ENCODE measurements at regions not wholly inside any gene's neighbourhood (a gene's known extent, or its start where the extent isn't known, plus 50 kb on each side); places are given as distances from the start of the nearest gene placed in this dataset.
"Not testable (repeated sequence)": the region's sequence is repeated elsewhere in the genome, so short reads cannot be mapped to it uniquely, and the experiment has no call there.

DNA sequence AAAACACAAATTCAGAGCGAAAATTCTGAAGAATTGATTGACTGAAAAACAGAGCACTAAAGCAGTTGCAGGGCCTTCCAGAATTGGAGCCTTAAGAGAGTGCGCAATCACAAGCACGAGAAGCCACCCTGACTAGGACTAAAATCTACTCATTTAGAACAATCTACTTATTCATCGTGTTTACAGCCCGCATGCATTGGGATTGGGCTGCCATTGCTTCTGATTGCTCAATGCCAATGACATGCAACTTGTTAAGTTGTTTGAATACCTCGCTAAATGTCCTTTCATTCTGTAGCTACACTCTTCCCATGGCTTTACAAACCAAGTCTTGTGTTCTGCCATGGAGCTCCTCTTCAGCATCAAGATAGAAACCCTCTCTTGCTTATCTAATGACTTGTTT is 425.9 kb upstream of the POM121L12 start:
- H3K27me3 ChIP-seq: no peaks in the 10 kb centered on the region
- no peak for DNase-seq
- H3K36me3 ChIP-seq: no peaks in the 10 kb centered on the region
- TF ChIP-seq, protein P1, sequence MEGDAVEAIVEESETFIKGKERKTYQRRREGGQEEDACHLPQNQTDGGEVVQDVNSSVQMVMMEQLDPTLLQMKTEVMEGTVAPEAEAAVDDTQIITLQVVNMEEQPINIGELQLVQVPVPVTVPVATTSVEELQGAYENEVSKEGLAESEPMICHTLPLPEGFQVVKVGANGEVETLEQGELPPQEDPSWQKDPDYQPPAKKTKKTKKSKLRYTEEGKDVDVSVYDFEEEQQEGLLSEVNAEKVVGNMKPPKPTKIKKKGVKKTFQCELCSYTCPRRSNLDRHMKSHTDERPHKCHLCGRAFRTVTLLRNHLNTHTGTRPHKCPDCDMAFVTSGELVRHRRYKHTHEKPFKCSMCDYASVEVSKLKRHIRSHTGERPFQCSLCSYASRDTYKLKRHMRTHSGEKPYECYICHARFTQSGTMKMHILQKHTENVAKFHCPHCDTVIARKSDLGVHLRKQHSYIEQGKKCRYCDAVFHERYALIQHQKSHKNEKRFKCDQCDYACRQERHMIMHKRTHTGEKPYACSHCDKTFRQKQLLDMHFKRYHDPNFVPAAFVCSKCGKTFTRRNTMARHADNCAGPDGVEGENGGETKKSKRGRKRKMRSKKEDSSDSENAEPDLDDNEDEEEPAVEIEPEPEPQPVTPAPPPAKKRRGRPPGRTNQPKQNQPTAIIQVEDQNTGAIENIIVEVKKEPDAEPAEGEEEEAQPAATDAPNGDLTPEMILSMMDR (IDR thresholded peaks at IDR 0.05): no peak
- H3K9me3 ChIP-seq: no peaks in the 10 kb centered on the region
- intact Hi-C loops (cut with DNase I; ENCODE audit: low total_unique reads): no loop called here
- H3K4me3 ChIP-seq: no peak overlapping the region
- no peak overlapping the region for H3K27ac ChIP-seq
- no peaks in the 10 kb centered on the region for H3K4me1 ChIP-seq

GRCh38 chr7:52592698-52593097 is 442.7 kb upstream of the POM121L12 start:
- H3K27me3 ChIP-seq: no peaks in the 10 kb centered on the region
- H3K4me3 ChIP-seq: no peak overlapping the region
- no peaks in the 10 kb centered on the region for H3K36me3 ChIP-seq
- no peak for DNase-seq
- H3K4me1 ChIP-seq: no peaks in the 10 kb centered on the region
- H3K27ac ChIP-seq: no peak overlapping the region
- no peaks in the 10 kb centered on the region for H3K9me3 ChIP-seq
- TF ChIP-seq, protein P1 (IDR thresholded peaks at IDR 0.05): no peak
- intact Hi-C loops (cut with DNase I; ENCODE audit: low total_unique reads): no loop called here

DNA sequence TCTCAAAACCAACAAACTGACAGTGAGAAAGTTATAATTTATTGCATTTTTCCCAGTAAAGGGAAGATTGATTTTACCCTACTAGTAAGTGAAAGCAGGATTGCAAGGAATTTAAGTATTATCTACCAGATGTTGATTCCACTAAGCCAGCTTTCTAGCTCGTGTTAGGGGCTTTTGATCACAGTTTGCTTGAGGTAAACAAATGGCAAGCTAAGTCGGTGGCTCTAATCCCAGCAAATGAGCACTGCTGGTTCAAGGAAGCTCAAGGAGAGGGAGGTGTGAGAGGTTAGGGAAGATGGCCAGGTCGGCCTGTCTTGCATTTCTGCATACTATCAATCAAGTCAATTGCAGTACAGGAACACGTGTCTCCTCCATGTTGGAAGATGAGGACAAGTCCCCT is 448.7 kb upstream of the POM121L12 start:
- no peak for DNase-seq
- no peaks in the 10 kb centered on the region for H3K36me3 ChIP-seq
- TF ChIP-seq, protein P1 (IDR thresholded peaks at IDR 0.05): no peak
- intact Hi-C loops (cut with DNase I; ENCODE audit: low total_unique reads): no loop called here
- no peaks in the 10 kb centered on the region for H3K4me1 ChIP-seq
- no peaks in the 10 kb centered on the region for H3K9me3 ChIP-seq
- no peak overlapping the region for H3K4me3 ChIP-seq
- no peak overlapping the region for H3K27ac ChIP-seq
- no peaks in the 10 kb centered on the region for H3K27me3 ChIP-seq

DNA sequence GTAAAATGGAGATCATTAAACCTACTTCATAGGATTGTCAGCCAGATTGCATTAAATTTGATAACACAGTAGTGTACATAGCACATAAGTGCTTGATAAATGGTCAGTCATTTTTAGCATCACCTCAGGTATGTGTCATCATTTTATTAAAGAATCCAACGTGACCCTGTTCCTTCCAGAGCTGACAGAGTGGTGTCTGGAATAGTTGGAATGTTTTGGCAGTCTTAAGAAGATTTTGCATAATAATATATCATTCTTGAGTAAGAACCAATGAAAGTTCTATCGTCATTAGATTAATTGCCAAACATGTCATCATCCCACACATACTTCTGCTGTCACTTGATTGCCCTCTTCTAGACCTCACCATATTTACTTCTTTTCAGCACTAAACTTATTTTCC is 451.4 kb upstream of the POM121L12 start:
- no peak for DNase-seq
- H3K4me3 ChIP-seq: no peak overlapping the region
- no peaks in the 10 kb centered on the region for H3K4me1 ChIP-seq
- no peak overlapping the region for H3K27ac ChIP-seq
- TF ChIP-seq, protein P1 (IDR thresholded peaks at IDR 0.05): no peak
- no peaks in the 10 kb centered on the region for H3K27me3 ChIP-seq
- no peaks in the 10 kb centered on the region for H3K9me3 ChIP-seq
- H3K36me3 ChIP-seq: no peaks in the 10 kb centered on the region
- intact Hi-C loops (cut with DNase I; ENCODE audit: low total_unique reads): no loop called here

DNA sequence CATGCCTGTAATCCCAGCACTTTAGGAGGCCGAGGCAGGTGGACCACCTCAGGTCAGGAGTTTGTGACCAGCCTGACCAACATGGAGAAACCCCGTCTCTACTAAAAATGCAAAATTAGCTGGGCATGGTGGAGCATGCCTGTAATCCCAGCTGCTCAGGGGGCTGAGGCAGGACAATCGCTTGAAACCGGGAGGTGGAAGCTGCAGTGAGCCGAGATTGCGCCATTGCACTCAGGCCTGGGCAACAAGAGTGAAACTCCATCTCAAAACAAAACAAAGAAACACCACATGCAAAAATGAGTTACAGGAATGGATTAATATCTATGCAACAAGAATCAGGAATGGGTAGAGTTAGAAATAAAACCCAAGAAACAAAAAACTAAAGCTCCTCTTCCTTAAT is 462.3 kb upstream of the POM121L12 start:
- H3K4me3 ChIP-seq; H3K36me3 ChIP-seq; H3K9me3 ChIP-seq; H3K27me3 ChIP-seq; H3K4me1 ChIP-seq; H3K27ac ChIP-seq; intact Hi-C loops (cut with DNase I; ENCODE audit: low total_unique reads); DNase-seq: not testable (repeated sequence)

GRCh38 chr7:52571026-52571425 is 464.4 kb upstream of the POM121L12 start:
- Histone ChIP-seq H3K4me3 (no peak overlapping the region), H3K4me1 (no peaks in the 10 kb centered on the region), H3K36me3 (no peaks in the 10 kb centered on the region), H3K27me3 (no peaks in the 10 kb centered on the region), H3K9me3 (no peaks in the 10 kb centered on the region), H3K27ac (no peak overlapping the region)
- DNase-seq: no peak
- intact Hi-C loops (cut with DNase I; ENCODE audit: low total_unique reads): no loop called here
- TF ChIP-seq, protein P1 (IDR thresholded peaks at IDR 0.05): no peak

Data from tibial artery (tissue), 4 donors.